PC-9 (cell line): ENCODE measurements at regions not wholly inside any gene's neighbourhood (a gene's known extent, or its start where the extent isn't known, plus 50 kb on each side); places are given as distances from the start of the nearest gene placed in this dataset.

Experiments used
- BruUV-seq: library from RNA; stranded (reverse); fragments of 400-500 nt; replicated peaks from 2 replicates; lab custom pipeline; 2021; lab: Mats Ljungman, UMichigan
- CTCF ChIA-PET: fragments of 300-600 bp; sonication (Branson Sonifier 250); formaldehyde crosslinking; loops from one replicate; lab custom pipeline; 2022; ENCODE audit warnings: antibody characterized with exemption; lab: Charles Lee
- POLR2A ChIA-PET: fragments of 300-600 bp; sonication (Branson Sonifier 250); formaldehyde crosslinking; loops from one replicate; lab custom pipeline; 2022; ENCODE audit warnings: antibody characterized with exemption; ENCODE audit not compliant: unreplicated experiment; lab: Charles Lee
- DNase-seq, 2 experiments: peaks; one replicate each; pipeline versions ENCODE4 v3.0.0 to v3.0.0-alpha.2; 2015 to 2022; ENCODE audit warnings: mixed read lengths in 1 of 2
- H2AFZ ChIP-seq: fragments of 200-600 bp; sonication (generic); 2 replicates; pipeline ENCODE4 v1.8.1; 2017; ENCODE audit warnings: antibody characterized with exemption
- H3F3A ChIP-seq: fragments of 200-600 bp; sonication (generic); 2 replicates; pipeline ENCODE4 v1.8.1; 2017; ENCODE audit warnings: antibody characterized with exemption, mild to moderate bottlenecking, low read depth; ENCODE audit not compliant: insufficient read depth
- H3K27ac ChIP-seq: fragments of 200-600 bp; sonication (generic); 2 replicates; pipeline ENCODE4 v1.6.1; 2016; ENCODE audit warnings: mixed run types
- H3K27me3 ChIP-seq: fragments of 200-600 bp; sonication (generic); 2 replicates; pipeline ENCODE4 v1.6.1; 2016; ENCODE audit warnings: low read depth, mixed run types; ENCODE audit not compliant: insufficient read depth
- H3K36me3 ChIP-seq: fragments of 200-600 bp; sonication (generic); 2 replicates; pipeline ENCODE4 v1.6.1; 2016; ENCODE audit warnings: low read depth, mixed run types
- H3K4me1 ChIP-seq: fragments of 200-600 bp; sonication (generic); replicated peaks from 2 replicates; pipeline ENCODE4 v1.6.1; 2016; ENCODE audit warnings: mixed run types; ENCODE audit not compliant: insufficient read depth
- H3K4me2 ChIP-seq: fragments of 200-600 bp; sonication (generic); 2 replicates; pipeline ENCODE4 v1.6.1; 2017; ENCODE audit warnings: mixed run types
- H3K4me3 ChIP-seq: fragments of 200-600 bp; sonication (generic); 2 replicates; pipeline ENCODE4 v1.6.1; 2016; ENCODE audit warnings: mixed run types
- H3K79me2 ChIP-seq: fragments of 200-600 bp; sonication (generic); 2 replicates; pipeline ENCODE4 v1.6.1; 2017; ENCODE audit warnings: low read depth, mixed run types
- H3K9me2 ChIP-seq: fragments of 200-600 bp; sonication (generic); 2 replicates; pipeline ENCODE4 v1.8.1; 2017; ENCODE audit warnings: mild to moderate bottlenecking; ENCODE audit not compliant: insufficient read depth
- H3K9me3 ChIP-seq: fragments of 200-600 bp; sonication (generic); 2 replicates; pipeline ENCODE4 v1.8.1; 2016; ENCODE audit warnings: low read depth; ENCODE audit not compliant: insufficient read depth
- H4K20me1 ChIP-seq: fragments of 200-600 bp; sonication (generic); 2 replicates; pipeline ENCODE4 v1.8.1; 2017; ENCODE audit not compliant: insufficient read depth
- CTCF ChIP-seq: fragments of 200-600 bp; sonication (generic); conservative IDR thresholded peaks from 2 replicates; pipeline ENCODE4 v1.6.1; 2017; ENCODE audit warnings: mixed run types, antibody characterized with exemption, mild to moderate bottlenecking, moderate library complexity
- EZH2 ChIP-seq: fragments of 200-600 bp; sonication (generic); IDR thresholded peaks from 2 replicates; pipeline ENCODE4 v1.8.0; 2017; ENCODE audit warnings: antibody characterized with exemption, low read depth
- intact Hi-C: fragments of 100-400 bp; cut with micrococcal nuclease; formaldehyde crosslinking; loops from one replicate; pipeline ENCODE4 v1.10.0; 2022; ENCODE audit not compliant: unreplicated experiment

- BruUV-seq: no TSS peak
- Histone ChIP-seq H3K4me2 (no peak overlapping the region), H3F3A (no peaks in the 10 kb centered on the region), H3K27me3 (no peaks in the 10 kb centered on the region), H3K27ac (no peak overlapping the region), H3K79me2 (no peaks in the 10 kb centered on the region), H4K20me1 (no peaks in the 10 kb centered on the region), H3K9me3 (no peaks in the 10 kb centered on the region), H2AFZ (no peak overlapping the region), H3K4me3 (no peak overlapping the region), H3K36me3 (no peaks in the 10 kb centered on the region), H3K4me1 (no peaks in the 10 kb centered on the region), H3K9me2 (no peaks in the 10 kb centered on the region)
- ChIA-PET CTCF (interaction anchor here (0.6 kb wide), 1 partner anchor 140 kb away, joined by 3 read pairs; no protein-coding TSS in a partner anchor), POLR2A (no interaction called here)
- no peak for DNase-seq
- TF ChIP-seq CTCF (no peak), EZH2 (no peak)
- intact Hi-C loops: no loop called here
Observed at GRCh38 chr21:28799926-28800325, 192.8 kb downstream of the LTN1 start.

DNA sequence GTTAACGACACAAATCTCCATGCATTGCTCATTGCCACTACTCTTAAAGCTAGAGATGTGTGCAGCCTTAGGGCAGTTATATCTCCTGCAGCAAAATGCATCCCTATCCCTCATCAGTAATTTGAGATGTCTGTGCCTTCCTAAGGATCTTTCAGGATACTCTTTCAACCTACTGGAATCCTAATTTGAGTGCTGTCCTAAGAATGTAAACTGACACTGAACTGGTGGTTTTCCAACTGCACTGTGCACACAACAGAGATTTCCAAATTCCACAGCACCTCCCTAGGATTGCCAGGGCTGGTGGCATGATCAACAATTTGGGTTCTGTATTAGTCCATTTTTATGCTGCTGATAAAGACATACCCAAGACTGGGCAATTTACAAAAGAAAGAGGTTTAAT is 193.9 kb downstream of the LTN1 start:
- CTCF ChIA-PET: no interaction called here
- no peaks in the 10 kb centered on the region for H3K4me1 ChIP-seq
- no peak overlapping the region for H2AFZ ChIP-seq
- H3K9me2 ChIP-seq: no peaks in the 10 kb centered on the region
- H3K79me2 ChIP-seq: no peaks in the 10 kb centered on the region
- H3K9me3 ChIP-seq: no peaks in the 10 kb centered on the region
- H3K4me2 ChIP-seq: no peak overlapping the region
- intact Hi-C loops: no loop called here
- DNase-seq: no peak
- no peaks in the 10 kb centered on the region for H4K20me1 ChIP-seq
- no peak overlapping the region for H3K27ac ChIP-seq
- no peaks in the 10 kb centered on the region for H3F3A ChIP-seq
- no peaks in the 10 kb centered on the region for H3K36me3 ChIP-seq
- BruUV-seq: no TSS peak
- POLR2A ChIA-PET: no interaction called here
- TF ChIP-seq CTCF: no peak
- no peak for TF ChIP-seq EZH2
- no peak overlapping the region for H3K4me3 ChIP-seq
- H3K27me3 ChIP-seq: no peaks in the 10 kb centered on the region

- ChIA-PET CTCF (no interaction called here), POLR2A (no interaction called here)
- H3K4me3 ChIP-seq: no peak overlapping the region
- H3K4me2 ChIP-seq: no peak overlapping the region
- BruUV-seq: no TSS peak
- no peaks in the 10 kb centered on the region for H3K27me3 ChIP-seq
- no peak overlapping the region for H3K27ac ChIP-seq
- intact Hi-C loops: no loop called here
- H3K9me3 ChIP-seq: no peaks in the 10 kb centered on the region
- H3K79me2 ChIP-seq: no peaks in the 10 kb centered on the region
- H3K36me3 ChIP-seq: no peaks in the 10 kb centered on the region
- TF ChIP-seq EZH2 (no peak), CTCF (no peak)
- DNase-seq: no peak
- no peak overlapping the region for H2AFZ ChIP-seq
- no peaks in the 10 kb centered on the region for H4K20me1 ChIP-seq
- H3F3A ChIP-seq: no peaks in the 10 kb centered on the region
- H3K9me2 ChIP-seq: no peaks in the 10 kb centered on the region
- H3K4me1 ChIP-seq: no peaks in the 10 kb centered on the region
Observed at GRCh38 chr21:28795251-28795650, 197.4 kb downstream of the LTN1 start.
